ENCODE measurements at regions not wholly inside any gene's neighbourhood (a gene's known extent, or its start where the extent isn't known, plus 50 kb on each side); places are given as distances from the start of the nearest gene placed in this dataset.

- peaks cover 0 to 12% (median 5%) of the 10 kb centered on the region in 5 donors for H3K27me3 Mint-ChIP-seq
- ATAC-seq = no peak
- POLR2A ChIA-PET = no interaction called here
- no peaks in the 10 kb centered on the region for H3K36me3 Mint-ChIP-seq
- DNase-seq = no peak
- no peaks in the 10 kb centered on the region for H3K4me1 Mint-ChIP-seq
- no peak overlapping the region for H3K27ac Mint-ChIP-seq
- no peak overlapping the region for H3K4me3 Mint-ChIP-seq
- peaks cover 1 to 13% (median 5%) of the 10 kb centered on the region in 9 donors for H3K9me3 Mint-ChIP-seq
Measured at GRCh38 chr7:45402480-45403218, 171.5 kb upstream of the ADCY1 start.

- Mint-ChIP-seq H3K4me1 (no peaks in the 10 kb centered on the region), H3K4me3 (no peak overlapping the region), H3K27ac (no peak overlapping the region), H3K36me3 (no peaks in the 10 kb centered on the region), H3K27me3 (peaks cover 3 to 14% (median 12%) of the 10 kb centered on the region in 5 donors), H3K9me3 (peaks cover 1 to 13% (median 5%) of the 10 kb centered on the region in 9 donors)
- ATAC-seq (no peak), DNase-seq (no peak)
- POLR2A ChIA-PET = no interaction called here
Measured at GRCh38 chr7:45404622-45405021, 169.5 kb upstream of the ADCY1 start.

- no peaks in the 10 kb centered on the region for H3K36me3 Mint-ChIP-seq
- DNase-seq (no peak), ATAC-seq (no peak)
Measured at GRCh38 chr7:45407730-45408408, 166.3 kb upstream of the ADCY1 start.

GRCh38 chr7:45408409-45408737 lies 165.8 kb upstream of the ADCY1 start:
- H3K27me3 Mint-ChIP-seq = peaks cover 3 to 14% (median 7%) of the 10 kb centered on the region in 5 donors

More at GRCh38 chr7:45407730-45408408, 166.3 kb upstream of the ADCY1 start:
- POLR2A ChIA-PET = no interaction called here
- H3K4me3 Mint-ChIP-seq = no peak overlapping the region
- H3K9me3 Mint-ChIP-seq = peaks cover 1 to 23% (median 11%) of the 10 kb centered on the region in 9 donors
- no peak overlapping the region for H3K27ac Mint-ChIP-seq
- H3K4me1 Mint-ChIP-seq = no peaks in the 10 kb centered on the region
- peaks cover 3 to 14% (median 6%) of the 10 kb centered on the region in 5 donors for H3K27me3 Mint-ChIP-seq

GRCh38 chr7:45410893-45411292 lies 163.3 kb upstream of the ADCY1 start:
- Mint-ChIP-seq H3K27me3 (peaks cover under 1 to 23% (median 10%) of the 10 kb centered on the region in 5 donors), H3K36me3 (no peaks in the 10 kb centered on the region), H3K4me1 (no peaks in the 10 kb centered on the region), H3K4me3 (no peak overlapping the region), H3K27ac (no peak overlapping the region), H3K9me3 (peaks cover 0 to 13% (median 5%) of the 10 kb centered on the region in 9 donors)
- no peak for ATAC-seq
- no peak for DNase-seq
- POLR2A ChIA-PET = no interaction called here

More at GRCh38 chr7:45408409-45408737, 165.8 kb upstream of the ADCY1 start:
- ATAC-seq = no peak
- Mint-ChIP-seq H3K4me1 (no peaks in the 10 kb centered on the region), H3K4me3 (no peak overlapping the region), H3K27ac (no peak overlapping the region), H3K36me3 (no peaks in the 10 kb centered on the region), H3K9me3 (peaks cover 1 to 19% (median 9%) of the 10 kb centered on the region in 9 donors)
- no peak for DNase-seq
- POLR2A ChIA-PET = no interaction called here

GRCh38 chr7:45413419-45413818 lies 160.7 kb upstream of the ADCY1 start:
- POLR2A ChIA-PET = no interaction called here

GRCh38 chr7:45414226-45414625 lies 159.9 kb upstream of the ADCY1 start:
- Mint-ChIP-seq H3K9me3 (peaks cover 0 to 13% (median 5%) of the 10 kb centered on the region in 9 donors), H3K27me3 (peaks cover 2 to 10% (median 5%) of the 10 kb centered on the region in 5 donors), H3K4me1 (no peaks in the 10 kb centered on the region), H3K4me3 (no peak overlapping the region), H3K36me3 (no peaks in the 10 kb centered on the region), H3K27ac (no peak overlapping the region)
- ATAC-seq (no peak), DNase-seq (no peak)
- POLR2A ChIA-PET = no interaction called here

More at GRCh38 chr7:45413419-45413818, 160.7 kb upstream of the ADCY1 start:
- no peaks in the 10 kb centered on the region for H3K36me3 Mint-ChIP-seq
- no peak overlapping the region for H3K27ac Mint-ChIP-seq
- peaks cover 2 to 15% (median 10%) of the 10 kb centered on the region in 5 donors for H3K27me3 Mint-ChIP-seq
- peaks cover 0 to 13% (median 5%) of the 10 kb centered on the region in 9 donors for H3K9me3 Mint-ChIP-seq
- DNase-seq (no peak), ATAC-seq (no peak)
- no peak overlapping the region for H3K4me3 Mint-ChIP-seq
- H3K4me1 Mint-ChIP-seq = no peaks in the 10 kb centered on the region

GRCh38 chr7:45415265-45415664 lies 158.9 kb upstream of the ADCY1 start:
- ATAC-seq (no peak), DNase-seq (no peak)
- Mint-ChIP-seq H3K36me3 (no peaks in the 10 kb centered on the region), H3K4me1 (no peaks in the 10 kb centered on the region), H3K4me3 (no peak overlapping the region), H3K27ac (no peak overlapping the region), H3K27me3 (peaks cover 5 to 14% (median 10%) of the 10 kb centered on the region in 5 donors), H3K9me3 (peaks cover 0 to 13% (median 5%) of the 10 kb centered on the region in 9 donors)
- POLR2A ChIA-PET = no interaction called here

- no peaks in the 10 kb centered on the region for H3K4me1 Mint-ChIP-seq
- no peaks in the 10 kb centered on the region for H3K36me3 Mint-ChIP-seq
- DNase-seq (no peak), ATAC-seq (no peak)
- H3K4me3 Mint-ChIP-seq = no peak overlapping the region
- H3K9me3 Mint-ChIP-seq = peaks cover 0 to 2% (median 0%) of the 10 kb centered on the region in 9 donors
- no peak overlapping the region for H3K27ac Mint-ChIP-seq
- peaks cover 5 to 23% (median 10%) of the 10 kb centered on the region in 5 donors for H3K27me3 Mint-ChIP-seq
- POLR2A ChIA-PET = no interaction called here
Measured at GRCh38 chr7:45416846-45417245, 157.3 kb upstream of the ADCY1 start.

- H3K36me3 Mint-ChIP-seq = no peaks in the 10 kb centered on the region
- H3K9me3 Mint-ChIP-seq = peaks cover 0 to 2% (median 0%) of the 10 kb centered on the region in 9 donors
- POLR2A ChIA-PET = no interaction called here
- H3K4me3 Mint-ChIP-seq = no peak overlapping the region
- no peak for ATAC-seq
- H3K27me3 Mint-ChIP-seq = peaks cover 5 to 23% (median 10%) of the 10 kb centered on the region in 5 donors
- H3K27ac Mint-ChIP-seq = no peak overlapping the region
- H3K4me1 Mint-ChIP-seq = no peaks in the 10 kb centered on the region
- no peak for DNase-seq
Measured at GRCh38 chr7:45417268-45417667, 156.9 kb upstream of the ADCY1 start.

GRCh38 chr7:45417735-45418134 lies 156.4 kb upstream of the ADCY1 start:
- ATAC-seq = no peak
- Mint-ChIP-seq H3K36me3 (no peaks in the 10 kb centered on the region), H3K4me3 (no peak overlapping the region), H3K4me1 (no peaks in the 10 kb centered on the region), H3K9me3 (peaks cover 0 to 2% (median 0%) of the 10 kb centered on the region in 9 donors), H3K27me3 (peaks cover 7 to 23% (median 10%) of the 10 kb centered on the region in 5 donors), H3K27ac (no peak overlapping the region)
- POLR2A ChIA-PET = no interaction called here
- DNase-seq = no peak

GRCh38 chr7:45420843-45421495 lies 153.2 kb upstream of the ADCY1 start:
- H3K9me3 Mint-ChIP-seq = no peaks in the 10 kb centered on the region
- DNase-seq = no peak
- no peak for ATAC-seq
- POLR2A ChIA-PET = no interaction called here
- H3K27ac Mint-ChIP-seq = no peak overlapping the region
- peaks cover 10 to 24% (median 19%) of the 10 kb centered on the region in 5 donors for H3K27me3 Mint-ChIP-seq
- H3K36me3 Mint-ChIP-seq = no peaks in the 10 kb centered on the region
- H3K4me3 Mint-ChIP-seq = no peak overlapping the region
- no peaks in the 10 kb centered on the region for H3K4me1 Mint-ChIP-seq

GRCh38 chr7:45421806-45422205 lies 152.4 kb upstream of the ADCY1 start:
- H3K27ac Mint-ChIP-seq = no peak overlapping the region
- H3K4me1 Mint-ChIP-seq = no peaks in the 10 kb centered on the region
- no peak overlapping the region for H3K4me3 Mint-ChIP-seq
- peaks cover 11 to 33% (median 18%) of the 10 kb centered on the region in 5 donors for H3K27me3 Mint-ChIP-seq
- ATAC-seq (no peak), DNase-seq (no peak)
- H3K9me3 Mint-ChIP-seq = no peaks in the 10 kb centered on the region
- POLR2A ChIA-PET = no interaction called here
- no peaks in the 10 kb centered on the region for H3K36me3 Mint-ChIP-seq
